RWPE1 (cell line): ENCODE measurements at regions not wholly inside any gene's neighbourhood (a gene's known extent, or its start where the extent isn't known, plus 50 kb on each side); places are given as distances from the start of the nearest gene placed in this dataset.

ENCODE experiments used
- CTCF ChIA-PET: fragments of 350-600 bp; sonication (Branson Sonifier 250); formaldehyde crosslinking; extraction: SDS; loops from one replicate; lab custom pipeline; 2021; lab: Yijun Ruan, JAX
- POLR2A ChIA-PET: fragments of 400-600 bp; formaldehyde crosslinking; extraction: SDS; loops from one replicate; lab custom pipeline; 2020; ENCODE audit warnings: antibody characterized with exemption; ENCODE audit not compliant: low non-redundant PET; lab: Yijun Ruan, JAX
- DNase-seq: peaks from one replicate; pipeline ENCODE4 v3.0.0; 2012; ENCODE audit warnings: low spot score
- H3K27ac ChIP-seq: fragments of 450-650 bp; 2 replicates; pipeline ENCODE4 v1.5.1; 2017
- CTCF ChIP-seq: fragments of 450-650 bp; conservative IDR thresholded peaks from 2 replicates; pipeline ENCODE4 v1.5.1; 2017; ENCODE audit warnings: low read depth, mild to moderate bottlenecking

- no peak overlapping the region for H3K27ac ChIP-seq
- POLR2A ChIA-PET = no interaction called here
- no peak for DNase-seq
- no peak for TF ChIP-seq CTCF
- CTCF ChIA-PET = no interaction called here
Observed at GRCh38 chr7:69508736-69509135, 89.5 kb upstream of the AUTS2 start.

GRCh38 chr7:69510114-69510513 lies 88.2 kb upstream of the AUTS2 start:
- TF ChIP-seq CTCF = no peak
- CTCF ChIA-PET = no interaction called here
- POLR2A ChIA-PET = no interaction called here
- no peak for DNase-seq
- no peak overlapping the region for H3K27ac ChIP-seq

GRCh38 chr7:69515495-69516212 lies 82.6 kb upstream of the AUTS2 start:
- TF ChIP-seq CTCF = no peak

GRCh38 chr7:69516238-69516820 lies 81.9 kb upstream of the AUTS2 start:
- TF ChIP-seq CTCF = no peak
- ChIA-PET CTCF (interaction anchor here (0.6 kb wide), 1 partner anchor 45 kb away, joined by 4 read pairs; no protein-coding TSS in a partner anchor), POLR2A (no interaction called here)
- DNase-seq = no peak
- H3K27ac ChIP-seq = no peak overlapping the region

More at GRCh38 chr7:69515495-69516212, 82.6 kb upstream of the AUTS2 start:
- POLR2A ChIA-PET = no interaction called here
- CTCF ChIA-PET = interaction anchor here (0.6 kb wide), 2 partner anchors 19 to 44 kb away, joined by 3 to 4 read pairs; no protein-coding TSS in a partner anchor
- DNase-seq = no peak
- H3K27ac ChIP-seq = no peak overlapping the region

- POLR2A ChIA-PET = no interaction called here
- H3K27ac ChIP-seq = no peak overlapping the region
- TF ChIP-seq CTCF = no peak
- CTCF ChIA-PET = no interaction called here
- DNase-seq = no peak
Observed at GRCh38 chr7:69517985-69518704, 80.1 kb upstream of the AUTS2 start.

- ChIA-PET POLR2A (no interaction called here), CTCF (no interaction called here)
- H3K27ac ChIP-seq = no peak overlapping the region
- no peak for DNase-seq
- TF ChIP-seq CTCF = no peak
Observed at GRCh38 chr7:69518705-69519077, 79.6 kb upstream of the AUTS2 start.
